NCI-H187 (cell line): ENCODE measurements at regions not wholly inside any gene's neighbourhood (a gene's known extent, or its start where the extent isn't known, plus 50 kb on each side); places are given as distances from the start of the nearest gene placed in this dataset.
"Not testable (repeated sequence)": the region's sequence is repeated elsewhere in the genome, so short reads cannot be mapped to it uniquely, and the experiment has no call there.

Experiments used
- DNase-seq, 2 experiments: peaks; one replicate each; lab custom pipeline; 2025; lab: John Stamatoyannopoulos, UW

- DNase-seq = no peak
Measured at GRCh38 chr10:20406281-20407104, 490.6 kb downstream of the NEBL start.

DNA sequence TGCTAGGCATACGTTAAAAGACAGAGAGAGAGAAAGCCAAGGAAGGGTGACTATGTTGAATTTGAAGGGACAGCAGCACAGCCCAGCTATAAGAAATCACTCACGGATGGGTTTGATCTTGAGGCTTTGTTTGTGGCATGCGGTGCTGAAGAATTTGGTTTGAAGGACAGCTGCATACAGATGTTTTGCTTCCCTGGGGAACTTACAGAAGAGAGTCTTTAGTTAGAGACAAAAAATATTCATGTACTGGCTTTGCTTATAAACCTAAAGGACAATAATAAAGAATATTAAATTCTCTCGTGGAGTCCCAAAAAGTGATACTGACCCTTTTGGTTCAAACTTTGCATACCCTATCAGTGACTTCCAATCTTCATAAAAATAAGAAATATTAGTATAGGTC, 491.4 kb downstream of the NEBL start:
- DNase-seq = no peak

- DNase-seq = no peak
Measured at GRCh38 chr10:20405050-20405449, 492.1 kb downstream of the NEBL start.

- DNase-seq = no peak
Measured at GRCh38 chr10:20399772-20400171, 497.3 kb downstream of the NEBL start.

DNA sequence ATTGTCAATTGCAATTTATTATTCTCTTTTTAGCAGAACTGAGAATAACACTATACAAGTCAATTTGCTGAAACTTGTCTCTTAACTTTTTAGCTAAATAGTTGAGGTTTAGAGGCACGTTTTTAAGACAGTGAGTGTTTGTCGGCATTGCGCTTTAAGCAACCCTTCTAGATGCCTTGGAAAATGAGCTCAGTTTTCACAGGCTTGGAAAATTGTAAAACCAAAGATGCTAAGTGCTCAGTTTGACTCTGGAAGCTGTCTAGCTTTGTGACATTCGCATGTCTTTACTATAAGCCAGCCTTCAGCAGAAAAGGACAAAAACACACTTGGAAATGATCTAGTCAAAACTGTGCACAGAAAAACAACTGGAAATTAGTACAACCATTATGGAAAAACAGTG, 500.4 kb downstream of the NEBL start:
- DNase-seq = no peak

DNA sequence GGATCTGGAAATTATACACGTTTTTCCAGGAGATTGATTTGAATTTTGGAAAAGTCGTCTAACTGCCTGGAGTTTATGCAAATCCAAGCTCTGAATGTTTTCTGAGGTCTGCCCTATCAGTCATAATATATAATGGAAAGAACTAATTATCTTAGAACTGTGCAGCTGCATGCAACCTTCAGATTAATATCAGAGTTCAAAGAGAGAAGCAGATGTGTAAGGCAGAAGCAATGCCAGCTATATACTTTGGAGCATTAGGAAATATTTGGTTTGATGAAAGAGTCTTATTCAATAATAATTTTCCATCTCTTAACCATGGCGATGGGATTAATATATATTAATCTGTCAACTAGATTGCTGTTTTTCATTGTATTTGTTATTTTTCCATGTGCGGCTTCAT, 500.9 kb downstream of the NEBL start:
- no peak for DNase-seq

GRCh38 chr10:20391629-20392028, 505.5 kb downstream of the NEBL start:
- no peak for DNase-seq

DNA sequence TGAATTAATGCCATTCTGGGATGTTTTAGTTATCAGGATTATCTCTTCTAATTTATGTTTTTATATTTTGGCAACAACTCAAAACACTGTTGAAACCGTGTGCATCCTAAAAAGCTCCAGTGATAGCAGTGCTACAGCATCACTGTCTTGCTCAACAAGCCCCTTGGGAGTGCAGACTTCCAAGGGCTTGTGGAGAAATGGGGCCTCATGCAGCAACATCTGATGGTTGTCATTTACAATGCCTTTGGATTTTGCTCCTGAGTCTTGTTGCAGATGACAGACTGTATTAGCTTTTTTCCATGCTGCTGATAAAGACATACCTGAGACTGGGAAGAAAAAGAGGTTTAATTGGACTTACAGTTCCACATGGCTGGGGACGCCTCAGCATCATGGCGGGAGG, 515.4 kb downstream of the NEBL start:
- DNase-seq = no peak

DNA sequence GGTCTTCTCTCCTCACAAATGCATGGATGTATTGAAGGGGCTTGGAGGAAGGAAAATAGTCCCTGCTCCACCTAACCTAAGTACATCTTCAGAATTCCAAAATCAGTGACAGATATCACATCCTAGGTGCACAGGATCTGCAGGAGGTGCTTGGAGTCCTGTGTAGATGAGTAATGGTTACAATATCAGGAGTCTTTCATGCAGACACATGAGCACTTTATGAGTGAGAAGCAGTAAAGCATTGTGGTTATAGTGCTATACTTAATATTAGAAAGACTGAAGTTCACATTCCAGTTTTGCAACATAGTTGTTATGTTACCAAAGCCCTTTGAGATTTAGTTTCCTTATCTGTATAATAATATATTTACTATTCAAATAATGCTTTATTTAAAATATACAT, 516.7 kb downstream of the NEBL start:
- DNase-seq = no peak

- no peak for DNase-seq
Measured at GRCh38 chr10:20372748-20373147, 524.4 kb downstream of the NEBL start.

- not testable (repeated sequence) for DNase-seq
Measured at GRCh38 chr10:20370977-20371533, 526.1 kb downstream of the NEBL start.

- no peak for DNase-seq
Measured at GRCh38 chr10:20369863-20370736, 527.0 kb downstream of the NEBL start.

DNA sequence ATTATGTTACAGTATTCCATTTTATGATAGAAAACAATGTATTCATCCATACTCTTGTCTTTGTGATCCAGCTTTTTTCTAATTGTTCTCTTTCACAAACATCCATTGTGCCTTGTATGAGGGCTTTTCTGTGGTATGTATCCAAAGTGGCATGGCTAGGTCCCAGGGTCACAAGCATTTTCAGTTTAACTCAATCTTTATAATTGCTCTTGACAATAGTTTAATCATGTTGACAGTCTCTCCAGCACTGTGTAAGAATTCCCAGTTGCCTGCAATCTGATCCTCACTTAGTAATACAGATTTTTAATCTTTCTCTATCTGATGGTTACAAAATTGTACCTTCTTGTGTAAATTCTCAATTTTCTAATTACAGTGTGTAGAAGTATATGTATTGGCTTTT, 533.4 kb downstream of the NEBL start:
- DNase-seq = no peak

DNA sequence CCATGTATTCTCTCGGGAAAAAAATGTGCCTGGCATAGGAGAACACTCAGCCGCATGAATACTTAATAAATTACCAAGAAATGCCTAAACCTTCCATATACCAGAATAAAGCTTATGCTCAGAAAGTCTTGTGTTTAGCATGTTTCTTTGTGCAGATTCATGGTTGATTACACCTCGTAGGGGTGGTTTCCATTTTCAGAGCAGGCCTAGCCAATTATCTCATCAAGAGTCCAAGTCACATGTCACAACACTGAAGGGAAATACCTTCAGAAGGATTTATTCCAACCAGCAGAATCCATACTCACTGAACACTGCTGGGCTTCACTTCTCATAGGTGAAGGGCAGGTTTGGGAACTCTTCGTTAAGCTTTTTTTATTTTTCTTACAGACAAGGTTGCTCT, 539.7 kb downstream of the PLXDC2 start:
- no peak for DNase-seq

DNA sequence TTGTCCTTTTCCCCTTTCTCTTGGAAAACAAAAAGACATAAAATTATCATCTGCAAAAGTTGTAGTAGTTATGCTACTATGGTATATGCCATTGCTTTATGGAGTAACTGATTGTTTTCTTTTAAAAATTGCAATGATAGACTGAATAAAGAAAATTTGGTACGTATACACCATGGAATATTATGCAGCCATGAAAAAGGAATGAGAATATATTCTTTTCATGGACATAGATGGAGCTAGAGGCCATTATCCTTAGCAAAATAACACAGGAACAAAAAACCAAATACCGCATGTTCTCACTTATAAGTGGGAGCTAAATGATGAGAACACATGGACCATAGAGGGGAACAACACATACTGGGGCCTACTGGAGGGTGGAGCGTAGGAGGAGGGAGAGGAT, 538.8 kb downstream of the PLXDC2 start:
- no peak for DNase-seq

DNA sequence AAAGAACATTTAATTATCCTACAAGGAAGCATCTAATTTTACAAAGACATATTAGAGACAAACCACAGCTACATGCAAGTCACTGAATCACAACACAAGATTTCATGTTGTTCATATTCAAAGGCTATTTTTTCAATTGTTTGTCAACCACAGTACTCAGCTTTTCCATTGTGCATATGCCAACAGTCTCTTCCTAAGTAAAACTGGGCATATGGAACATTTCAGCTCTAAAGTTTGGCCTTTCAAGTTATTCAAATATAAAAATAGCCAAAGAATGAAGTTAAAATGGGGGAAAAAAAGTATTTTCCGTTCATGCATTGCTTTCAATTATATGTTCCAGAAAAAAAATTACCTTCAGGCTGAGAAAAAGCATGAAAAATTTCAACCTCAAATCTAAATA, 537.9 kb downstream of the PLXDC2 start:
- no peak for DNase-seq

GRCh38 chr10:20350509-20350908, 534.3 kb downstream of the PLXDC2 start:
- DNase-seq = no peak

DNA sequence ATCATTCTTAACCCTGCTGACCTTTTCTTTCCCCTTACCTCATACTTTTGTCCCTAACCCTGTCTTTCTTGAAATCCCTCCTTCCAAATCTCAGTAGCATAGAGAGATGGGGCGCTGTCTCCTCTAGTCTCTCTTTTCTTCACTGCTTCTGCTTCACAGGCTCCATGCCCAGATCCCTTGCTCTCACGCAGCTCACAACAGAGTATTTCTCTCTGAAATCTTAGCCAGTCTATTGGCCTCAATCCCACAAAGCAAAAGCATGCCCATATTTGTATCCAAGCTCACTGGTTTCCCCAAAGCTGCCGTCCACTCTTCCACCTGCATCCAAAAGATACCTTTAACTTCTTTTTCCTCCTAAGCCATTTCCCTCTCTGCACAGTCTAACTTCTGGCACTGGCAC, 526.8 kb downstream of the PLXDC2 start:
- DNase-seq = no peak
